ENCODE measurements at regions not wholly inside any gene's neighbourhood (a gene's known extent, or its start where the extent isn't known, plus 50 kb on each side); places are given as distances from the start of the nearest gene placed in this dataset.
A peak's percentile ranks its signal among the peaks of the same experiment; 100 is the strongest.

GRCh38 chr1:218711001-218711400 lies 365.9 kb downstream of the TGFB2 start:
- Histone ChIP-seq H3K27ac (no peak overlapping the region), H3K36me3 (replicated peaks) (no peaks in the 10 kb centered on the region), H3K27me3 (replicated peaks) (no peaks in the 10 kb centered on the region), H3K4me3 (ENCODE audit: low read depth, low read length) (no peak overlapping the region)
- in situ Hi-C loops (cut with HindIII; ENCODE audit: low pct_ligation_motif_present, low sequenced_read_pairs), result no loop called here
- TF ChIP-seq CTCF (IDR thresholded peaks at IDR 0.05; ENCODE audit: low read depth, low read length, missing control alignments), result no peak
- DNase-seq, result no peak

- H3K27me3 ChIP-seq (replicated peaks), result no peaks in the 10 kb centered on the region
These were observed 366.9 kb downstream of the TGFB2 start for GRCh38 chr1:218711884-218712674.

GRCh38 chr1:218712677-218713076 lies 367.5 kb downstream of the TGFB2 start:
- no peaks in the 10 kb centered on the region for H3K27me3 ChIP-seq (replicated peaks)
- no peaks in the 10 kb centered on the region for H3K36me3 ChIP-seq (replicated peaks)
- in situ Hi-C loops (cut with HindIII; ENCODE audit: low pct_ligation_motif_present, low sequenced_read_pairs), result no loop called here
- no peak overlapping the region for H3K4me3 ChIP-seq (ENCODE audit: low read depth, low read length)
- TF ChIP-seq CTCF (IDR thresholded peaks at IDR 0.05; ENCODE audit: low read depth, low read length, missing control alignments), result no peak
- DNase-seq, result no peak
- no peak overlapping the region for H3K27ac ChIP-seq

More at GRCh38 chr1:218711884-218712674, 366.9 kb downstream of the TGFB2 start:
- Histone ChIP-seq H3K4me3 (ENCODE audit: low read depth, low read length) (no peak overlapping the region), H3K27ac (no peak overlapping the region), H3K36me3 (replicated peaks) (no peaks in the 10 kb centered on the region)
- TF ChIP-seq CTCF (IDR thresholded peaks at IDR 0.05; ENCODE audit: low read depth, low read length, missing control alignments), result no peak
- no peak for DNase-seq
- in situ Hi-C loops (cut with HindIII; ENCODE audit: low pct_ligation_motif_present, low sequenced_read_pairs), result no loop called here

GRCh38 chr1:218715961-218716669 lies 371.0 kb downstream of the TGFB2 start:
- DNase-seq, result no peak
- no peak overlapping the region for H3K27ac ChIP-seq
- H3K4me3 ChIP-seq (ENCODE audit: low read depth, low read length), result no peak overlapping the region
- no peak for TF ChIP-seq CTCF (IDR thresholded peaks at IDR 0.05; ENCODE audit: low read depth, low read length, missing control alignments)
- H3K27me3 ChIP-seq (replicated peaks), result no peaks in the 10 kb centered on the region
- in situ Hi-C loops (cut with HindIII; ENCODE audit: low pct_ligation_motif_present, low sequenced_read_pairs), result no loop called here
- no peaks in the 10 kb centered on the region for H3K36me3 ChIP-seq (replicated peaks)

GRCh38 chr1:218717575-218717974 lies 372.4 kb downstream of the TGFB2 start:
- in situ Hi-C loops (cut with HindIII; ENCODE audit: low pct_ligation_motif_present, low sequenced_read_pairs), result no loop called here
- TF ChIP-seq CTCF (IDR thresholded peaks at IDR 0.05; ENCODE audit: low read depth, low read length, missing control alignments), result no peak
- Histone ChIP-seq H3K27me3 (replicated peaks) (no peaks in the 10 kb centered on the region), H3K36me3 (replicated peaks) (no peaks in the 10 kb centered on the region), H3K4me3 (ENCODE audit: low read depth, low read length) (no peak overlapping the region), H3K27ac (peak overlapping the region; percentile 59)
- no peak for DNase-seq
